ENCODE measurements at regions not wholly inside any gene's neighbourhood (a gene's known extent, or its start where the extent isn't known, plus 50 kb on each side); places are given as distances from the start of the nearest gene placed in this dataset.
"Not testable (repeated sequence)": the region's sequence is repeated elsewhere in the genome, so short reads cannot be mapped to it uniquely, and the experiment has no call there.

GRCh38 chr7:116405810-116406209 lies 93.7 kb upstream of the CAV2 start:
- ATAC-seq (replicated peaks in 1 of 4) = no peak

GRCh38 chr7:116407165-116407564 lies 92.4 kb upstream of the CAV2 start:
- ATAC-seq (replicated peaks in 1 of 4) = no peak
- CTCF ChIA-PET = no interaction called here

More at GRCh38 chr7:116405810-116406209, 93.7 kb upstream of the CAV2 start:
- H3K4me3 ChIP-seq (ENCODE audit: control insufficient read depth in 1 of 2, extremely low read depth in 1 of 2, low read length in 1 of 2) = no peak overlapping the region
- no peak for DNase-seq
- Mint-ChIP-seq H3K4me1 (no peaks in the 10 kb centered on the region), H3K9me3 (peaks cover 0 to 4% (median 0%) of the 10 kb centered on the region in 3 donors), H3K27me3 (peaks cover 14 to 26% of the 10 kb centered on the region in 2 donors), H3K27ac (no peak overlapping the region), H3K4me3 (no peak overlapping the region), H3K36me3 (no peaks in the 10 kb centered on the region)
- ChIA-PET CTCF (no interaction called here), POLR2A (no interaction called here)
- H3K27ac ChIP-seq (ENCODE audit: low read length) = no peak overlapping the region
- H3K36me3 ChIP-seq (ENCODE audit: control insufficient read depth in 2 of 2, extremely low read depth in 1 of 2, insufficient read depth in 1 of 2, low read length in 1 of 2) = no peaks in the 10 kb centered on the region
- no peaks in the 10 kb centered on the region for H3K4me1 ChIP-seq (ENCODE audit: control insufficient read depth in 1 of 2, extremely low read depth in 1 of 2, insufficient read depth in 2 of 2, low read length in 2 of 2)
- H3K9me3 ChIP-seq = no peaks in the 10 kb centered on the region
- no CpG with 5 or more reads among the region's 2 CpGs for WGBS (ENCODE audit: insufficient coverage)
- H3K27me3 ChIP-seq (replicated peaks in 1 of 2; ENCODE audit: control insufficient read depth in 2 of 2, extremely low read depth in 1 of 2, insufficient read depth in 2 of 2, low read length in 1 of 2) = no peaks in the 10 kb centered on the region

DNA sequence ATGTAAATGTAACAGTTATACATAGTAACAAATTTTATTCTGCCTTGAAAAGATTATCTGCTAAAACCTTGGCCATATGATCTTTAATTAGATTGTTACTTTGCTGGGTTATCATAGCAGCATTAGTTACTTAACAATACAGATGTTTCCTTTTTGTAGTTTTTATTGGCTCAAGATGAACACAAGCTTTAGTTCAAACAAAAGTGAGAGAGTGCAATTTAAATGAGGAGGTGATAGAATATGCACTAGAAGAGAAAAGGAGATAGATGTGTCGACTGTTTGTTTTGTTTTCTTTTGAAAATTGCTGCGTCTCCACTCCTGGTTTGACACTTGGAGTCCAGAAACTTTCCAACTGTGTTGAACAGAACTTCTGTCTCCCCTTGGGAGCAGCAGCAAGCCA lies 91.4 kb upstream of the CAV2 start:
- Mint-ChIP-seq H3K27ac (no peak overlapping the region), H3K4me1 (no peaks in the 10 kb centered on the region), H3K4me3 (no peak overlapping the region), H3K36me3 (no peaks in the 10 kb centered on the region), H3K9me3 (peaks cover 0 to 4% (median 0%) of the 10 kb centered on the region in 3 donors), H3K27me3 (peaks cover 12 to 15% of the 10 kb centered on the region in 2 donors)
- WGBS (ENCODE audit: insufficient coverage) = 79% methylated on average over 2 of the region's 2 CpGs
- POLR2A ChIA-PET = no interaction called here
- Histone ChIP-seq H3K9me3 (no peaks in the 10 kb centered on the region), H3K4me1 (ENCODE audit: control insufficient read depth in 1 of 2, extremely low read depth in 1 of 2, insufficient read depth in 2 of 2, low read length in 2 of 2) (no peaks in the 10 kb centered on the region), H3K27me3 (replicated peaks in 1 of 2; ENCODE audit: control insufficient read depth in 2 of 2, extremely low read depth in 1 of 2, insufficient read depth in 2 of 2, low read length in 1 of 2) (no peaks in the 10 kb centered on the region), H3K4me3 (ENCODE audit: control insufficient read depth in 1 of 2, extremely low read depth in 1 of 2, low read length in 1 of 2) (no peak overlapping the region), H3K27ac (ENCODE audit: low read length) (no peak overlapping the region), H3K36me3 (ENCODE audit: control insufficient read depth in 2 of 2, extremely low read depth in 1 of 2, insufficient read depth in 1 of 2, low read length in 1 of 2) (no peaks in the 10 kb centered on the region)
- DNase-seq (no peak), ATAC-seq (replicated peaks in 1 of 4) (no peak)
- CTCF ChIA-PET = no interaction called here

More at GRCh38 chr7:116407165-116407564, 92.4 kb upstream of the CAV2 start:
- Mint-ChIP-seq H3K27me3 (peaks cover 14 to 21% of the 10 kb centered on the region in 2 donors), H3K4me1 (no peaks in the 10 kb centered on the region), H3K4me3 (no peak overlapping the region), H3K36me3 (no peaks in the 10 kb centered on the region), H3K27ac (no peak overlapping the region), H3K9me3 (peaks cover 0 to 4% (median 0%) of the 10 kb centered on the region in 3 donors)
- no CpG with 5 or more reads among the region's 3 CpGs for WGBS (ENCODE audit: insufficient coverage)
- H3K4me1 ChIP-seq (ENCODE audit: control insufficient read depth in 1 of 2, extremely low read depth in 1 of 2, insufficient read depth in 2 of 2, low read length in 2 of 2) = no peaks in the 10 kb centered on the region
- H3K27ac ChIP-seq (ENCODE audit: low read length) = no peak overlapping the region
- DNase-seq = no peak
- no peak overlapping the region for H3K4me3 ChIP-seq (ENCODE audit: control insufficient read depth in 1 of 2, extremely low read depth in 1 of 2, low read length in 1 of 2)
- H3K27me3 ChIP-seq (replicated peaks in 1 of 2; ENCODE audit: control insufficient read depth in 2 of 2, extremely low read depth in 1 of 2, insufficient read depth in 2 of 2, low read length in 1 of 2) = no peaks in the 10 kb centered on the region
- POLR2A ChIA-PET = no interaction called here
- no peaks in the 10 kb centered on the region for H3K36me3 ChIP-seq (ENCODE audit: control insufficient read depth in 2 of 2, extremely low read depth in 1 of 2, insufficient read depth in 1 of 2, low read length in 1 of 2)
- no peaks in the 10 kb centered on the region for H3K9me3 ChIP-seq

GRCh38 chr7:116408831-116409453 lies 90.6 kb upstream of the CAV2 start:
- DNase-seq; ATAC-seq (replicated peaks in 1 of 4); H3K27ac ChIP-seq (ENCODE audit: low read length); H3K36me3 ChIP-seq (ENCODE audit: control insufficient read depth in 2 of 2, extremely low read depth in 1 of 2, insufficient read depth in 1 of 2, low read length in 1 of 2); H3K4me3 ChIP-seq (ENCODE audit: control insufficient read depth in 1 of 2, extremely low read depth in 1 of 2, low read length in 1 of 2); H3K27me3 ChIP-seq (replicated peaks in 1 of 2; ENCODE audit: control insufficient read depth in 2 of 2, extremely low read depth in 1 of 2, insufficient read depth in 2 of 2, low read length in 1 of 2); H3K9me3 Mint-ChIP-seq; H3K4me3 Mint-ChIP-seq; H3K27ac Mint-ChIP-seq; H3K4me1 ChIP-seq (ENCODE audit: control insufficient read depth in 1 of 2, extremely low read depth in 1 of 2, insufficient read depth in 2 of 2, low read length in 2 of 2); H3K4me1 Mint-ChIP-seq; CTCF ChIA-PET; H3K36me3 Mint-ChIP-seq; H3K9me3 ChIP-seq; POLR2A ChIA-PET: not testable (repeated sequence)
- H3K27me3 Mint-ChIP-seq = peaks cover 11 to 12% of the 10 kb centered on the region in 2 donors
- 100% methylated on average over 9 of the region's 28 CpGs for WGBS (ENCODE audit: insufficient coverage)

DNA sequence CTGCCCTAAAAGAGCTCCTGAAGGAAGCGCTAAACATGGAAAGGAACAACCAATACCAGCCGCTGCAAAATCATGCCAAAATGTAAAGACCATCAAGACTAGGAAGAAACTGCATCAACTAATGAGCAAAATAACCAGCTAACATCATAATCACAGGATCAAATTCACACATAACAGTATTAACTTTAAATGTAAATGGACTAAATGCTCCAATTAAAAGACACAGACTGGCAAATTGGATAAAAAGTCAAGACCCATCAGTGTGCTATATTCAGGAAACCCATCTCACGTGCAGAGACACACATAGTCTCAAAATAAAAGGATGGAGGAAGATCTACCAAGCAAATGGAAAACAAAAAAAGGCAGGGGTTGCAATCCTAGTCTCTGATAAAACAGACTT lies 88.8 kb upstream of the CAV2 start:
- H3K4me3 Mint-ChIP-seq; H3K36me3 Mint-ChIP-seq; H3K27ac ChIP-seq (ENCODE audit: low read length); H3K9me3 Mint-ChIP-seq; H3K36me3 ChIP-seq (ENCODE audit: control insufficient read depth in 2 of 2, extremely low read depth in 1 of 2, insufficient read depth in 1 of 2, low read length in 1 of 2); H3K27ac Mint-ChIP-seq; DNase-seq; H3K4me1 ChIP-seq (ENCODE audit: control insufficient read depth in 1 of 2, extremely low read depth in 1 of 2, insufficient read depth in 2 of 2, low read length in 2 of 2); POLR2A ChIA-PET; H3K27me3 ChIP-seq (replicated peaks in 1 of 2; ENCODE audit: control insufficient read depth in 2 of 2, extremely low read depth in 1 of 2, insufficient read depth in 2 of 2, low read length in 1 of 2); ATAC-seq (replicated peaks in 1 of 4); H3K9me3 ChIP-seq; H3K4me3 ChIP-seq (ENCODE audit: control insufficient read depth in 1 of 2, extremely low read depth in 1 of 2, low read length in 1 of 2); H3K4me1 Mint-ChIP-seq; CTCF ChIA-PET: not testable (repeated sequence)
- no CpG with 5 or more reads among the region's 3 CpGs for WGBS (ENCODE audit: insufficient coverage)
- H3K27me3 Mint-ChIP-seq = peaks cover 5 to 13% of the 10 kb centered on the region in 2 donors

GRCh38 chr7:116417593-116418345 lies 81.8 kb upstream of the CAV2 start:
- ChIA-PET CTCF (no interaction called here), POLR2A (no interaction called here)
- Histone ChIP-seq H3K27ac (ENCODE audit: low read length) (no peak overlapping the region), H3K4me3 (ENCODE audit: control insufficient read depth in 1 of 2, extremely low read depth in 1 of 2, low read length in 1 of 2) (no peak overlapping the region), H3K27me3 (replicated peaks in 1 of 2; ENCODE audit: control insufficient read depth in 2 of 2, extremely low read depth in 1 of 2, insufficient read depth in 2 of 2, low read length in 1 of 2) (peaks cover 0 to 2% of the 10 kb centered on the region in 2 experiments), H3K4me1 (ENCODE audit: control insufficient read depth in 1 of 2, extremely low read depth in 1 of 2, insufficient read depth in 2 of 2, low read length in 2 of 2) (no peaks in the 10 kb centered on the region), H3K9me3 (no peaks in the 10 kb centered on the region), H3K36me3 (ENCODE audit: control insufficient read depth in 2 of 2, extremely low read depth in 1 of 2, insufficient read depth in 1 of 2, low read length in 1 of 2) (no peaks in the 10 kb centered on the region)
- 93% methylated on average over 3 of the region's 7 CpGs for WGBS (ENCODE audit: insufficient coverage)
- Mint-ChIP-seq H3K4me3 (no peak overlapping the region), H3K27me3 (peaks cover 2 to 8% of the 10 kb centered on the region in 2 donors), H3K36me3 (no peaks in the 10 kb centered on the region), H3K9me3 (no peaks in the 10 kb centered on the region), H3K4me1 (no peaks in the 10 kb centered on the region), H3K27ac (no peak overlapping the region)
- ATAC-seq (replicated peaks in 1 of 4) (no peak), DNase-seq (no peak)
